K562 (cell line): ENCODE measurements at regions not wholly inside any gene's neighbourhood (a gene's known extent, or its start where the extent isn't known, plus 50 kb on each side); places are given as distances from the start of the nearest gene placed in this dataset.

Source experiments
- ATAC-seq: fragments of 200-7000 bp; cut with Tn5 transposase; 3 replicates; pipeline ENCODE4 v1.9.1; 2020; ENCODE audit warnings: moderate library complexity
- BruUV-seq: library from RNA; stranded (reverse); fragments of 400-500 nt; replicated peaks from 2 replicates; lab custom pipeline; 2021; lab: Mats Ljungman, UMichigan
- CTCF ChIA-PET: fragments of 300-600 bp; formaldehyde crosslinking; extraction: SDS; loops from one replicate; lab custom pipeline; 2021; ENCODE audit warnings: low intra/inter-chr PET ratio; lab: Yijun Ruan, JAX
- POLR2A ChIA-PET: fragments of 300-600, 350-650 bp; sonication (Branson Sonifier 250); formaldehyde crosslinking; extraction: SDS; loops from one replicate; lab custom pipeline; 2021; ENCODE audit warnings: antibody characterized with exemption, inconsistent platforms; lab: Yijun Ruan, JAX
- DNase-seq, 4 experiments: peaks; one replicate each; pipeline versions ENCODE4 v3.0.0 to v3.0.0-alpha.2; 2011 to 2018; ENCODE audit warnings: low spot score in 3 of 4, mixed read lengths in 3 of 4; ENCODE audit errors: extremely low read depth in 1 of 4
- FAIRE-seq: peaks from 2 replicates; lab custom pipeline; 2011; peaks lifted over from hg19 to GRCh38; lab: Jason Lieb, UNC
- H2AFZ ChIP-seq: 2 replicates; pipeline ENCODE4 v1.6.0; 2011; ENCODE audit warnings: low read depth, low read length, control low read depth, inconsistent platforms
- H3K27ac ChIP-seq: fragments of 200-600 bp; 3 replicates; pipeline ENCODE4 v1.8.0; 2011; ENCODE audit warnings: low read depth, mild to moderate bottlenecking, control low read depth, inconsistent platforms, low read length, moderate library complexity, mixed read lengths; ENCODE audit errors: extremely low read depth
- H3K27me3 ChIP-seq, 2 experiments: fragments of 300-600 bp in 1 of 2; 2 replicates in 1 of 2; 3 replicates in 1 of 2; pipeline versions ENCODE4 v1.6.0 to v1.8.0; 2011; ENCODE audit warnings: inconsistent platforms in 2 of 2, low read length in 2 of 2, mild to moderate bottlenecking in 1 of 2, mixed read lengths in 1 of 2, moderate library complexity in 1 of 2; ENCODE audit not compliant: control insufficient read depth in 2 of 2, insufficient read depth in 2 of 2
- H3K36me3 ChIP-seq: fragments of 300-600 bp; 3 replicates; pipeline ENCODE4 v1.8.0; 2011; ENCODE audit warnings: mild to moderate bottlenecking, low read length, inconsistent platforms; ENCODE audit not compliant: control insufficient read depth, insufficient read depth
- H3K4me1 ChIP-seq, 2 experiments: fragments of 200-600 bp in 1 of 2; replicated peaks in 1 of 2; 2 replicates in 1 of 2; 3 replicates in 1 of 2; pipeline versions ENCODE4 v1.5.1 to v1.8.0; 2011; ENCODE audit warnings: inconsistent platforms in 2 of 2, low read length in 2 of 2, mild to moderate bottlenecking in 1 of 2, mixed read lengths in 1 of 2, moderate library complexity in 1 of 2; ENCODE audit not compliant: control insufficient read depth in 2 of 2, insufficient read depth in 2 of 2
- H3K4me2 ChIP-seq: 2 replicates; pipeline ENCODE4 v1.6.1; 2011; ENCODE audit warnings: low read length, control low read depth, inconsistent platforms, mixed read lengths; ENCODE audit not compliant: insufficient read depth
- H3K4me3 ChIP-seq: fragments of 200-600 bp; sonication (generic), shearing (Covaris generic); 2 replicates; pipeline ENCODE4 v1.5.1; 2016; ENCODE audit warnings: control low read depth, inconsistent platforms
- H3K79me2 ChIP-seq: fragments of 200-600 bp; 3 replicates; pipeline ENCODE4 v1.8.0; 2011; ENCODE audit warnings: low read length, inconsistent platforms; ENCODE audit not compliant: control insufficient read depth, insufficient read depth
- H3K9ac ChIP-seq, 2 experiments: 2 replicates each; pipeline versions ENCODE4 v1.6.0 to v1.6.1; 2011; ENCODE audit warnings: low read depth in 2 of 2, low read length in 2 of 2, control low read depth in 1 of 2, inconsistent platforms in 1 of 2, mild to moderate bottlenecking in 1 of 2, mixed read lengths in 1 of 2; ENCODE audit not compliant: insufficient read depth in 1 of 2
- H3K9me1 ChIP-seq: one replicate; pipeline ENCODE4 v1.6.0; 2011; ENCODE audit warnings: inconsistent platforms, mild to moderate bottlenecking, low read length, moderate library complexity; ENCODE audit not compliant: control insufficient read depth, insufficient read depth
- H3K9me3 ChIP-seq: replicated peaks from 2 replicates; pipeline ENCODE4 v1.5.1; 2011; ENCODE audit warnings: low read depth, low read length, inconsistent platforms; ENCODE audit not compliant: control insufficient read depth, insufficient read depth
- H4K20me1 ChIP-seq: replicated peaks from 2 replicates; pipeline ENCODE4 v1.6.1; 2011; ENCODE audit warnings: low read length, inconsistent platforms, mixed read lengths; ENCODE audit not compliant: control insufficient read depth, insufficient read depth
- E2F3 ChIP-seq: fragments of 250-450 bp; sonication (Bioruptor Pico); IDR thresholded peaks from 2 replicates; pipeline ENCODE4 v1.4.0; 2020; ENCODE audit warnings: mild to moderate bottlenecking
- ETS1 ChIP-seq: conservative IDR thresholded peaks from 2 replicates; pipeline ENCODE4 v1.6.1; 2011; ENCODE audit warnings: low read depth, mild to moderate bottlenecking, low read length; ENCODE audit not compliant: control insufficient read depth
- ETV5 ChIP-seq: sonication (generic); formaldehyde crosslinking; IDR thresholded peaks from 2 replicates; pipeline ENCODE4 v1.4.0; 2020; ENCODE audit warnings: low read depth, mild to moderate bottlenecking, missing genetic modification reagents
- ETV6 ChIP-seq, 3 experiments: fragments of 150-350 bp in 1 of 3; sonication (generic) in 1 of 3; formaldehyde crosslinking in 1 of 3; IDR thresholded peaks; 2 replicates each; pipeline versions ENCODE4 v1.6.1 to v1.8.0; 2014 to 2022; ENCODE audit warnings: borderline replicate concordance in 2 of 3, low read depth in 2 of 3, antibody characterized with exemption in 1 of 3, low read length in 1 of 3, mild to moderate bottlenecking in 1 of 3, missing genetic modification reagents in 1 of 3
- FOXK1 ChIP-seq: sonication (generic); formaldehyde crosslinking; IDR thresholded peaks from 2 replicates; pipeline ENCODE4 v1.8.0; 2022; ENCODE audit warnings: missing genetic modification reagents, mild to moderate bottlenecking, borderline replicate concordance
- NRF1 ChIP-seq, 2 experiments: fragments of 450-650 bp; IDR thresholded peaks in 1 of 2; conservative IDR thresholded peaks in 1 of 2; 2 replicates each; pipeline ENCODE4 v1.6.1; 2014; ENCODE audit warnings: mild to moderate bottlenecking in 2 of 2
- ZNF124 ChIP-seq: sonication (generic); formaldehyde crosslinking; IDR thresholded peaks from 2 replicates; pipeline ENCODE4 v1.8.1; 2022; ENCODE audit warnings: missing genetic modification reagents
- ZNF699 ChIP-seq: fragments of 250-450 bp; sonication (Bioruptor Pico); IDR thresholded peaks from 2 replicates; pipeline ENCODE4 v1.8.0; 2021; ENCODE audit warnings: mild to moderate bottlenecking, moderate library complexity; ENCODE audit not compliant: insufficient replicate concordance
- WGBS: fragments of 100-300 bp; shearing (Covaris generic); methylation state at CpG from one replicate; pipeline ENCODE4 v1.1.6; 2016; ENCODE audit warnings: low coverage, mixed read lengths; ENCODE audit not compliant: insufficient coverage; ENCODE audit errors: missing lambda C conversion rate; 5-methylcytosine and 5-hydroxymethylcytosine counted together
- in situ Hi-C: fragments of 300-500 bp; cut with MboI; formaldehyde crosslinking; loops from 4 replicates; pipeline ENCODE4 v1.15.0; 2018; ENCODE audit warnings: inconsistent platforms, mixed read lengths
- intact Hi-C: fragments of 100-400 bp; cut with micrococcal nuclease; formaldehyde crosslinking; loops from 2 replicates; pipeline ENCODE4 v1.14.2; 2022
- TF ChIP-seq, protein P1 (sequence below): sonication (generic); formaldehyde crosslinking; IDR thresholded peaks from 2 replicates; pipeline ENCODE4 v1.8.1; 2022; ENCODE audit warnings: missing genetic modification reagents

DNA sequence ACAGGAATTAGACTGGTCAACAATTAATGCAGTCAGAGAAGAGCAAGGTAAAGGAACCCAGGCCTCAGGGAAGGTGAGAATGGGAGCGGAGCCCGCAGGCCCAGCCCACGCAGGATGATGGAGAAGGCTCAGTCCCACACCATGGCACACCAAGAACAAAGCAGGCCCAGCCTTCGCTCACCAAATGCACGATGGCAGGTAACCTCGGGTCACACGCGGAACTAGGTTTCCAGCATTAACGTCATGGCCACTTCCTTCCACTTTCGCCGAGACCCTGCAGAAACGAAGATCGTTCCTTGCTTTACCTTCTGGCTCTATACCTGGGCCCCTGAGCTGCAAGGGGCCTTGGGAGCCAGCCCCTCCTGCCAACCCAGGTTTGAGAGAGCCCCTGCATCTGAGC, 240.2 kb upstream of the C1orf174 start:
- WGBS: 0% methylated on average over 13 of the region's 13 CpGs
- CTCF ChIA-PET: no interaction called here
- no peak for DNase-seq

More for the DNA sequence above, 240.2 kb upstream of the C1orf174 start:
- H3K4me3 ChIP-seq: no peak overlapping the region
- in situ Hi-C loops: no loop called here
- H3K79me2 ChIP-seq: no peaks in the 10 kb centered on the region
- no peak overlapping the region for H3K9ac ChIP-seq
- no peak overlapping the region for H3K27ac ChIP-seq
- no peak overlapping the region for H2AFZ ChIP-seq
- peaks cover 6% of the 10 kb centered on the region; the same call in 1 of the 2 replicates for H3K9me3 ChIP-seq
- POLR2A ChIA-PET: no interaction called here
- intact Hi-C loops: no loop called here
- no peaks in the 10 kb centered on the region for H3K4me1 ChIP-seq
- H3K27me3 ChIP-seq: peaks cover 0 to 5% of the 10 kb centered on the region in 2 experiments; a peak in 1 of 5 replicates
- H4K20me1 ChIP-seq: no peaks in the 10 kb centered on the region
- H3K9me1 ChIP-seq: no peaks in the 10 kb centered on the region
- FAIRE-seq (no peak), ATAC-seq (no peak)
- H3K36me3 ChIP-seq: no peaks in the 10 kb centered on the region
- TF ChIP-seq ETV5 (CRISPR knock-in tag) (no peak), E2F3 (CRISPR knock-in tag) (no peak), NRF1 (conservative IDR thresholded peaks at IDR 0.05 in 1 of 2, IDR thresholded peaks at IDR 0.05 in 1 of 2) (no peak), ZNF124 (CRISPR knock-in tag) (no peak), ETV6 (IDR thresholded peaks at IDR 0.05; ENCODE audit: borderline replicate concordance in 1 of 2, low read depth in 2 of 2, low read length in 1 of 2) (no peak), ETV6 (CRISPR knock-in tag; IDR thresholded peaks at IDR 0.05; ENCODE audit: borderline replicate concordance) (no peak), ETS1 (no peak), FOXK1 (CRISPR knock-in tag) (no peak), ZNF699 (CRISPR knock-in tag) (no peak)
- TF ChIP-seq, protein P1, sequence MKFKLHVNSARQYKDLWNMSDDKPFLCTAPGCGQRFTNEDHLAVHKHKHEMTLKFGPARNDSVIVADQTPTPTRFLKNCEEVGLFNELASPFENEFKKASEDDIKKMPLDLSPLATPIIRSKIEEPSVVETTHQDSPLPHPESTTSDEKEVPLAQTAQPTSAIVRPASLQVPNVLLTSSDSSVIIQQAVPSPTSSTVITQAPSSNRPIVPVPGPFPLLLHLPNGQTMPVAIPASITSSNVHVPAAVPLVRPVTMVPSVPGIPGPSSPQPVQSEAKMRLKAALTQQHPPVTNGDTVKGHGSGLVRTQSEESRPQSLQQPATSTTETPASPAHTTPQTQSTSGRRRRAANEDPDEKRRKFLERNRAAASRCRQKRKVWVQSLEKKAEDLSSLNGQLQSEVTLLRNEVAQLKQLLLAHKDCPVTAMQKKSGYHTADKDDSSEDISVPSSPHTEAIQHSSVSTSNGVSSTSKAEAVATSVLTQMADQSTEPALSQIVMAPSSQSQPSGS (CRISPR knock-in tag): no peak
- BruUV-seq: no TSS peak
- H3K4me2 ChIP-seq: no peak overlapping the region
